ENCODE measurements at regions not wholly inside any gene's neighbourhood (a gene's known extent, or its start where the extent isn't known, plus 50 kb on each side); places are given as distances from the start of the nearest gene placed in this dataset.

DNA sequence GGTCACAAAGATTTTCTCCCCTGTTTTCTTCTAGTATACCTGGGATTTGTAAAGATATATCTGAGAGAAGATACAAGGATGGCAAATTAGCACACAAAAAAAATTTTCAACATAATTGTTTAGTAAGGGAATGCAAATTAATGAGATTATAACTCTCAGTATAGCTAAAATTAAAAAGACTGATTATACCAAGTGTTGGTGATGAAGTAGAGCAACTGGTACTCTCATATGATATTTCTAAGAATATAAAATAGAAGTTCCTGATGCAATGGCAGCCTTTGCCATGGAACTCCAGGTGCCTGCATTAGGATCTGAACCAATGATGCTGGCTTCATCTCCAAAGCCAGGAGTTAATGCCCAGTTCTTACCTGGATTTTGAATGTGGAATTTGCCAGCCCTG, 51.4 kb upstream of the KIAA1217 start:
- TF ChIP-seq, protein P1, sequence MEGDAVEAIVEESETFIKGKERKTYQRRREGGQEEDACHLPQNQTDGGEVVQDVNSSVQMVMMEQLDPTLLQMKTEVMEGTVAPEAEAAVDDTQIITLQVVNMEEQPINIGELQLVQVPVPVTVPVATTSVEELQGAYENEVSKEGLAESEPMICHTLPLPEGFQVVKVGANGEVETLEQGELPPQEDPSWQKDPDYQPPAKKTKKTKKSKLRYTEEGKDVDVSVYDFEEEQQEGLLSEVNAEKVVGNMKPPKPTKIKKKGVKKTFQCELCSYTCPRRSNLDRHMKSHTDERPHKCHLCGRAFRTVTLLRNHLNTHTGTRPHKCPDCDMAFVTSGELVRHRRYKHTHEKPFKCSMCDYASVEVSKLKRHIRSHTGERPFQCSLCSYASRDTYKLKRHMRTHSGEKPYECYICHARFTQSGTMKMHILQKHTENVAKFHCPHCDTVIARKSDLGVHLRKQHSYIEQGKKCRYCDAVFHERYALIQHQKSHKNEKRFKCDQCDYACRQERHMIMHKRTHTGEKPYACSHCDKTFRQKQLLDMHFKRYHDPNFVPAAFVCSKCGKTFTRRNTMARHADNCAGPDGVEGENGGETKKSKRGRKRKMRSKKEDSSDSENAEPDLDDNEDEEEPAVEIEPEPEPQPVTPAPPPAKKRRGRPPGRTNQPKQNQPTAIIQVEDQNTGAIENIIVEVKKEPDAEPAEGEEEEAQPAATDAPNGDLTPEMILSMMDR (conservative IDR thresholded peaks at IDR 0.05; ENCODE audit: low read depth, low read length): no peak
- no peak for TF ChIP-seq EZH2 (IDR thresholded peaks at IDR 0.05; ENCODE audit: low read length, unreplicated experiment)
